AG08395 (cell line): ENCODE measurements at regions not wholly inside any gene's neighbourhood (a gene's known extent, or its start where the extent isn't known, plus 50 kb on each side); places are given as distances from the start of the nearest gene placed in this dataset.
A peak's percentile ranks its signal among the peaks of the same experiment; 100 is the strongest.
"Not testable (repeated sequence)": the region's sequence is repeated elsewhere in the genome, so short reads cannot be mapped to it uniquely, and the experiment has no call there.

Source experiments
- DNase-seq: peaks from one replicate; pipeline ENCODE4 v3.0.0; 2012; ENCODE audit warnings: mixed read lengths, low spot score

- DNase-seq: no peak
Measured at GRCh38 chr12:28060871-28061270, 88.3 kb upstream of the PTHLH start.

DNA sequence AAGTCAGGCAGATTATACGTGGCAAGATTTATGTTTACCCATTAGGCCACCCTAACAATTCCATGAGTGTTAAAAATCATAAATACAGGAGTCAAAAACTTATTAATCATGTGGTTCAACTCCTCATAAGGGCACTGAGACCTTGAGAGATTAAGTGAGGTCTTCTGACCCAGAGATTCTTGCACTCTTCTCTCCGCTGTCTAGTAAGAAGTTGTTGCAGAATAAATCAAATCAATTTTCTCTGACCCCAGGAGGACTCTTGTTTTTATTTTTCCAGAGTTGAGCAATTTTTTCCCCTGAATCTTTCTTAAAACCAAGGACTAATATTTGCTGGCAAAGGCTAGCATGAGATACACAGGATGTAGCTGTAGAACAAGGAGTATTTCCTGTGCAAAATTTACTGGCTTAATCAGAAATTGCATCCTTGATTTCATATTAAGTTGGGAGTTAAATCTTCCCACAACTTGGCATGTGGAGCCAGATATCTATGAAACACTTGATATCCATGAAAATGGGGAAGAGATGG lies 90.9 kb upstream of the PTHLH start:
- no peak for DNase-seq

DNA sequence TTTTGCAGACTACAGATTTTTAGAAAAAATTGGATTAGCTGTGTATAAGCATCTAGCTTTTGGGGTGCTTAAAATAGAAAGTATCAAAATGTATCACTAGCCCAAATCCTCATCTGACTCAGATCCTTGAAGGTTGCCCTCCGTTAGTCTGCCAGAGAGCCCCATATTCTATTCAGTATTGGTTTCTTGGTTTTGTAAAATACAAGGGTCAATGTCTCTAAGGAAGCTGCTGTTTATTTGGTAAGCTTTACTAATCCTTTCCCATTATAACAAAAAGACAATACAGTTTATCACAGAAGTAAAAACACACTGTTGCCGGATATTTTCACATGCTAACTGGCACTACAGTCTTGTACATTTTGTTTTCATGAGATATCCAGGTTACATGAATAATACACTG lies 92.8 kb upstream of the PTHLH start:
- DNase-seq: no peak

DNA sequence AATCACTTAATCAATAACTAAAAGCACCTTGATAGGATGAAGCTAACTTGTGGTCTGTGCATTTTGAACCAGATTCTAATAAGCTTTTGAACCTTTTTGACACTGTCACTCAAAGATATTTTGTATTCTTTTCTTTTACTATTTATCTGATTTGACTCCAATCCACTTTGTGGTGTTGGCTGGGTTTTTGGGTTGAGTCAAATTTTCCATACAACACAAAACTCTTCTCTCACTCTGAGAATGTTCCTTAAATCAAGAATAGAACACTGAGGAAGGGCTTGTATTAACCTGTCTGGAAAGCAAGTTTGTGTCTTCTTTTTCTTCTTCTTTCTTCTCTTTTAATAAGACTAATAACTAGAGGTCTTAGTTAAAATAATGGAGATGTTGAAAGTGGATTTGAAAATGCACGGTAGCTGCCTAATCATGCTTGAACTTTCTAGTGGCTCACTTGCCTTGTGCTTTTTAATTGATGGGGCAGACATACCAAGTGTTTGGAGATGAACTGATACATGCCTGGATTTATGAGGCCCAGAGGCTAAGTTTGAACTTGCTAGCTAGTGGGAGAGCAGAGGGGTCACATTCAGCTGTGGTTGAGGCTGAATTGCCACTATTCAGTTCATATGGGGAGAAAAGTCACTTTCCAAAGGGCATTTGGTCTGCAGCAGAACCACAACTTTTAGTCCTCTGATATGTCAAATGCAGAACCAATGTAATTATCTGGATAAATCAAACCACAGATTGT lies 93.5 kb upstream of the PTHLH start:
- no peak for DNase-seq

GRCh38 chr12:28066879-28067278 lies 94.3 kb upstream of the PTHLH start:
- no peak for DNase-seq

DNA sequence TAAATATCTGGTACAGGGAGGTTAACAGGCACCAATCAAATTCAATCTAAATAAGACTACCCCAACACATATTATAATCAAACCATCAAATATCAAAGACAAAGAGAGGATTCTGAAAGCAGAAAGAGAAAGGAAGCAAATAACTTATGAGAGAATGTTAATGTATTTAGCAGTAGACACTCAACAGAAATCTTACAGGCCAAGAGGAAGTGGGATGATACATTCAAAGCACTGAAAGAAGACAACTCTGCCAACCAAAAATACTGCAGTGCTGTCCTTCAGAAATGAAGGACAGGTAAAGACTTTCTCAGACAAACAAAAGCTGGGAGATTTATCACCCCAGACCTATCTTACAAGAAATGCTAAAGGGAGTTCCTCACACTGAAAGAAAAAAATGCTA lies 95.9 kb upstream of the PTHLH start:
- no peak for DNase-seq

DNA sequence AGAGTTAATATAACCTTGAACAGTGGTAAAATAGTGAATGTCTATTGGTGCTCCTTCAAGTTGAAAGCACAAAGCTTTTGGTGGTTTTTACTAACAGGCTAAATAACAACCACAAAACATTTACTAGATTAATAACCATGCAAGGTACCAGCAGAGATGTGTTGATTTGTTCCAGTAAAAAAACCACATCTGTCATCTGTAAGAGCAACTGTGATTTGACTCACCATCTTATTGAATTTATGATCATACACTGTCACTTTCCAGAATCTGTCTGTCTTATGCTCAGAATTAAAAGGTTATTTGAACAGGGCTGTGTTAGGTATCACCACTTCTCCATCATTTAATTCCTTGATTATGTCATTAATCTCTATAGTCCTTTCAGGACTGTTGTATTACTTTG lies 107.0 kb upstream of the PTHLH start:
- DNase-seq: no peak

GRCh38 chr12:28082096-28082495 lies 108.2 kb upstream of the CCDC91 start:
- DNase-seq: no peak

DNA sequence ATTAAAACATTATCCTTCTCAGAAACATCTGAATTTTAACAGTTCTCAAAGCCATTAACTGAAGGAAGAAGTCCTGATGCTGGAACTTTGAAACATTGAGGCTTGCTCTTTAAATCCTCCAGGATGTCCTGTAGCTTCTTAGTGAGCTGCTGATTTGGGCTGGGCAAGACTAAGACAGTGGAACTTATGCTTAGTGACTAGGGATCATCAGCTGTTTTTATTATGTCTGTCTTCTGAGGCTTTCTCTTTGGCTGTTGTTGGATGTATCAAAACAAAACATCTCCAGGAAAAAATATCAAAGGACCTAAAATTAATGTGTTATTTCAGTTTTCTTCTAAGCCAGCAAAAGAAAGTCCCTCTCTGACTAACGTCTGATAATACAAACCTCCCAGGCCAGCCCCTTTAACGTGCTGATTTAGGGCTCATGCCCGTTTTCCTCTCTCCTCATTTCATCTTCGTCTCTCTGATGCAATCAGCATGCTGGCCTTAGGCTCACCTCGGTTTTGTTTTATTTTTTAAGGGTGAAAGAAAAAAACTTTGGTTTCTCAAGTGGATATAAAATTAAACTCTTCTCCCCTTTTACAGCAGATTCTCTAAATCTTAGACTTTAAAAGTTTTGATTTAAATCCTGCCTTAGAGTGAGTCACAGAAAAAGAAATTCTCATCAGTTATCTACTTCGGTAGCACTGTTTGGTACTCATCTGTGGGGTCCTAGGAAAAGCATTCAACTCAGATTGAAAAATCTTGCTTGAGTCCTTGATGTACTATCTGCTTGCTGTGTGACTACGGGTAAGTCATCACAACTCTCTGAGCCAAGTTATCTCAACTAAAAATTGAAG lies 106.2 kb upstream of the CCDC91 start:
- DNase-seq: peak; percentile 29

DNA sequence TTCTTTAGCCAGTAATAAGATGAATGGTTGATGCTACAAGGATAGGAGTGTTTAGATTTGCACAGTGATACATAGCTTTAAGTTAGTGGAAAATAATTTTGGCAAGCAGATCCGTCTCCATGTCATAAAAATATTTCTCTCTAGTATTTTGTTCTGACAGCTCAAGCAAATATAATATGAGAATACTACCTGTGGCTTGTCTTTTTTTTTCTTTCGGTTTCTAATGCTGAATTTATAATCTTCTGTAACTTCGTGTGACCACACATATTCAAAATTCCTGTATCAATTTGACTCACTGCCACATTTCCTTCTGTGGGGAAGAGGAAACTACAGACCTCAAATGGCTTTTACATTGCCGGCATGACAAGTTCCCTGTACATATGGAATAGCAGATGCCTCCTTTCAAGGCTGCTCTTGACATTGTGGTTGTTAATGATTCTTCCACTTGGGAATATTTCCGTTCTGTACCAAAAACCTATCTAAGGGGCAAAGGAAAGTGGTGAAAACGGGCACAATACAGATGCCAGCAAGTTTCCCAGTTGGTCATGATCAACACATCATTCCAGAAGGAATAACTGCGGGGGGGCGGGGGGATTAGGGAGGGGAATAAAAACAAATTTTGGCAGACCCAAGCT lies 103.6 kb upstream of the CCDC91 start:
- DNase-seq: no peak

- peak; percentile 31 for DNase-seq
Measured at GRCh38 chr12:28088566-28089272, 101.5 kb upstream of the CCDC91 start.

DNA sequence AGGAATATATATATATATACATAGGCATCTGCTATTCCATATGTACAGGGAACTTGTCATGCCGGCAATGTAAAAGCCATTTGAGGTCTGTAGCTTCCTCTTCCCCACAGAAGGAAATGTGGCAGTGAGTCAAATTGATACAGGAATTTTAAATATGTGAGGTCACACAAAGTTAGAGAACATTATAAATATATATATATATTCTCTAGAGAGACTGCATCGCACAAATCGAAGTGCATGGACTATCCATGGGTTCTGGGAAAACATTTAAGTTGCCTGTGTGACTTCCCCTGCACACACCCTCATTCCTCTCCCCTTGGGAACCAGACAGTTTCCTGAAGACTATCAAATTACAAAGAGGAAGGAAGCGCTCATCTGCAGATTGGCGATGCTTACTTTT lies 100.9 kb upstream of the CCDC91 start:
- DNase-seq: peak; percentile 40

GRCh38 chr12:28090835-28091234 lies 99.4 kb upstream of the CCDC91 start:
- DNase-seq: no peak

DNA sequence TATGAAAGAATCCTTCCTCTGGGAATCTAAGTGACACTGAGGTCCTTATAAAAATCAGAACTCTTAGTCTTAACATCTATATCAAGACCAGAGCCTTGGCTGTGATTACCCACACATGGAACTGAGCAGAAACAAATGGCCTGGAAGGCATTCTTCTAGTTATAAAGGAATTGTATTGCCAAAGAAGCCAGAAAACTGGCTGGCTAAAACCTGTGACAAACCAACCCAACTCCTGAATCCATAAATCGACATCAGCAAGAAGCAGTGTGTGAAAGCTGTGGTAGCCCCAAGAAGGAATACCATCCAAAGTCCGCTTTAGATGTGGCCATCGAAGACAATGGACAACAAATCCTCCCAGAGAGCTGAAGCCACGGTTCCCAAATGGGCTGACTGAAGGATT lies 97.9 kb upstream of the CCDC91 start:
- no peak for DNase-seq

DNA sequence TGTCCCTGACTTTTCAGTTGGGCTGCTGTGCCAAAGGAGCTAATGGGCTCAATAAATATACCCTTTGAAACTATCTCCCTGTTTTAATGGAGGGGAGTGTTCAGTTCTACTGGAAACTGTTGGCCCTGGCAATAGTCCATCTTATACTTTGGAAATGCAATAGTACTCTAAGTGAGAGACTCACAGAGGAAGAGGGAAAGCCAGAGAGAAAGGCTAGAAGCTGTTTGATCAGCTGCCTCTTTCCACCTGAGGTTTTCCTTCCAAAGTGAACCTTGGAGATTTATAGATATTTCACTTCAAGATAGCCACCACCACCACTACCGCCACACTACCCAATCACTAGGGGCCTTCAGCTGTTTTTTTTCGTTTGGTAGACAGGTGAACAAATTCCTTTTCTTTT lies 93.6 kb upstream of the CCDC91 start:
- DNase-seq: no peak

DNA sequence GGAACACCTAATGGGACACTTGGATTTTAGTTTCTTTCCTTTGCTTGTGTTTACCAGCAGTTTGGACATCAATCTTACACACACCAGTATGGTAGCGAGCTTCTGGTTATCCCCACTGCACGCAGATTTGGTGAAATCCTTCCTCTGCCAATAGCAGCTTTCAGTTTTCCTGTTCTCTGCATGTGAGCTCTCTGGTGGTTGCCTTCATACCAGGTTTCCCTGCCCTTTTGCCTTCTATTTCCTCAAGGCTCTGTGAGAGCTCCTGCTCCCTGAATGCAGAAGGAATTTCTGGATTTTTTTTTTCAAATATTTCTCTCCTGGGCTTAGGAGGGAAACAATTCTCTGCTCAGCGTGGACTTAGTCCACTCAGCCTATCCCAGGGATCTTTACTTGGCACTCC lies 93.0 kb upstream of the CCDC91 start:
- DNase-seq: no peak

DNA sequence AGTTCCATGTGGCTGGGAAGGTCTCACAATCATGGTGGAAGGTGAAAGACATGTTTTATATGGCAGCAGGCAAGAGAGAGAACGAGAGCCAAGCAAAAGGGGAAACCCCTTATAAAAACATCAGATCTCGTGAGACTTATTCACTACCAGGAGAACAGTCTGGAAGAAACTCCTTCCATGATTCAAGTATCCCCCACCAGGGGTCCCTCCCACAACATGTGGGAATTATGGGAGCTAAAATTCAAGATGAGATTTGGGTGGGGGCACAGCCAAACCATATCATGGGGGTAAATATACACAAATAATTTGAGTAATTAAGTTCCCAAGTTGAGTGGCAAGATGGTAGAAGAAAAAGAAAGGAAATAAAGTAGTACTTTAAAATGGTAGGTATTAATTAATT lies 91.0 kb upstream of the CCDC91 start:
- not testable (repeated sequence) for DNase-seq

DNA sequence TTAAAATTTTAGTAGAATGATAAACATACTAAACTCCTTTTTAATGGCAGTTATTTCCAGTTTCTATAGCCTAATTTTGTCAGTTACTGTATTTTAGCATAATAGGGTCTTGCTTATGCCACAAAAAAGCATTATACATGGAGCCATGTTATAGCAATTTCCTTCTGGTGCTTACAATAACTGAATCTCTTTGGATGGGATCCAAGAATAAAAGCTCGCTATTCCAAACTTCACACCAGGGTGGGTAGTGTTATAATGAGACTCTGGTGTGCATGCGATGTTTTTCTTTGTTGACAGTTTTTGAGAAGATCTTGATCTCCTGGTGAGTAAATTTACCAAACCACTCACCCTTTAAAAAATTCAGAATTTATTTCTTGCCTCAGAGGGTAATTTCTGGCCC lies 90.4 kb upstream of the CCDC91 start:
- no peak for DNase-seq

DNA sequence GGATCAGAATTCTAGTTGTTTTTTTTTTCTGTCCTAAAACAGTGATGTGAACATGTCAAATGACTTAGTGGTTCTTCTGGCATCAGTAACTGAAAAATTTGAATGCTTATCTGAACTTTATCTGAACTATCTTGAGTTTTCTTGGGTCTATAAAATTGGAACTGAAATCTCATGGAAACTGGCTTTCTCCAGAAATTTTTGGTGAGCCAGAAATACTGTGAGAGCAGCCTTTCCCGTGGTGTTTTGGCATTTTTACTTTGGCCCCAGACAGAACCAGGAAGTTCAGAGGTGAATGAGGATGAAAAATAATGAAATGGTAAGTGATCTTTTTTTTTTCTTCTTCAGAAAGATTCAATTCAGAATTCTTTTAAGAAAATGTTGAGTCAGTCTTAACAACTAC lies 89.5 kb upstream of the CCDC91 start:
- DNase-seq: no peak

DNA sequence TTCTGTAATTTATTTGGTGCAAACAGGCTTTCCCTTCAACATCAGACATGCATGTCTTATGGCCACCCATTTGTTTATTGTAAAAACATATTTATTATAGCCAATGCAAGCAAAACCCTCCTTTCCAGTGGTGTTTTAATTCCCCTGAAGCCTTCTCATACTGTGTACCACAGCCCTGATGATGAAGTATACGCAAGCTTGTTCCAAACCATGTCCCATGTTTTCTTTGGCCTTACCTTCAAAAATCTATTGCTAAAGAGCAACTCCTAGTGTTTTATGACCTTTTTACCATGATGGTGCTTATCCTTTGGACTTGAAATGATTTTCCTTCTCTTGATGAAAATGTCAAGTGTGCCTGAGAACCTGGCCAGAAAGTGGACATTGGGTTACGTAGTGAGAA lies 85.9 kb upstream of the CCDC91 start:
- DNase-seq: no peak

GRCh38 chr12:28104903-28105864 lies 85.1 kb upstream of the CCDC91 start:
- DNase-seq: no peak
